SKM-1 (cell line): ENCODE measurements at regions not wholly inside any gene's neighbourhood (a gene's known extent, or its start where the extent isn't known, plus 50 kb on each side); places are given as distances from the start of the nearest gene placed in this dataset.
A peak's percentile ranks its signal among the peaks of the same experiment; 100 is the strongest.

Experiments used
- DNase-seq: peaks from one replicate; lab custom pipeline; 2025; ENCODE audit not compliant: unreplicated experiment; lab: John Stamatoyannopoulos, UW

DNA sequence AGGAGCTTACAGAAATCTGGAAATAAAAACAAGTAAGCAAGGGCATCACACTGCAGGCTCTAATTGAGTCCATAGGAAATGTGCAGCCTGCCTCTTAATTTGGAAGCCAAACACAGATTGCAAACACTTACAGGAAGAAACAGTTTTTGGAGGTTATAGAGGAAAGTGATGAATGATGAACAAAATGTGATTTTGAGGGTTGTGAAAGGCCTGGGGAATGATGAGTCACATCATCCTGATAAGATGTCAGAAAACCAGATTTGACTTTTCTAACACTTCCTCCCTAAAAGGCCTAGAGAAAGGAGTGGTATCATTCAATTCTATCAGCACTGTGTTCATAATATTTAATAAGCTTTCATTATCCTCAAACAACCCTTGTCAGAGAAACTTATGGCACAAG, 96.6 kb upstream of the POU2AF2 start:
- DNase-seq, result no peak

DNA sequence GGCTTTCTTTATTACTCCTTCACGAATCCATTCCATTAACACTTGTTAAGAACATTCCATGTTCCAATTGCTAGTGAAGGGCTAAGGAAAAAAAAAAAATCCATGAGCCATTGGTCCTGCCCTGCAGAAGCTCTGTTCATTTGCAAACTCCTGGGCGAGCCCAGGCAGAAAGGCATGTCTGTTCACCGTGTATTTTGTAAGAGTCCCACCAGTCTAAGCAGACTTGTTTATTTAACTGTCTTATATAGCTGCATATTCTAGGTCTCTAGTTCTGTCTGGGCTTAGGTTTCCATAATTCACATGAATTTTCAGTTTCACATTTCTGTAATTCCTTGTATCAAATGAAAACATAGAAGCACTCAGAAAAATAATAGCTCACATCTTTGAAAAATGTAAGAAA, 97.4 kb upstream of the POU2AF2 start:
- DNase-seq, result no peak

DNA sequence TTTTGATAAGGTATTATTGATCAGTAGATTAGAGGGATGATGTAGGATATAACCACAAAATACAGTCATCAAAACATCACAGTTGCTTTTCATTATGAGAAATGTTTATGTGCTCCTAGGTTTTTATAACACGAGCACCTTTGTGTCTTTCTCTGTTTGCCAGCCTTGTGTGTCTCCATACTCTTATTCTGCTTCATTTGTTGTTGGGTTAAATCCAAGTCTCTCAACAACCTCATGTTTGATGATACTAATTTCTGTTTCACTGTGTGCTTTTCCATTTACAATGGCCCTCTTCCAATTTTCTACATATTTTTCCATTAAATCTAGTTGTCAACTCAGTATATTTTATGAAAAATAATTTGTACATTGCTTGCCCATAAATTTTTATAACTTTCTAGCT, 107.7 kb upstream of the POU2AF2 start:
- no peak for DNase-seq

DNA sequence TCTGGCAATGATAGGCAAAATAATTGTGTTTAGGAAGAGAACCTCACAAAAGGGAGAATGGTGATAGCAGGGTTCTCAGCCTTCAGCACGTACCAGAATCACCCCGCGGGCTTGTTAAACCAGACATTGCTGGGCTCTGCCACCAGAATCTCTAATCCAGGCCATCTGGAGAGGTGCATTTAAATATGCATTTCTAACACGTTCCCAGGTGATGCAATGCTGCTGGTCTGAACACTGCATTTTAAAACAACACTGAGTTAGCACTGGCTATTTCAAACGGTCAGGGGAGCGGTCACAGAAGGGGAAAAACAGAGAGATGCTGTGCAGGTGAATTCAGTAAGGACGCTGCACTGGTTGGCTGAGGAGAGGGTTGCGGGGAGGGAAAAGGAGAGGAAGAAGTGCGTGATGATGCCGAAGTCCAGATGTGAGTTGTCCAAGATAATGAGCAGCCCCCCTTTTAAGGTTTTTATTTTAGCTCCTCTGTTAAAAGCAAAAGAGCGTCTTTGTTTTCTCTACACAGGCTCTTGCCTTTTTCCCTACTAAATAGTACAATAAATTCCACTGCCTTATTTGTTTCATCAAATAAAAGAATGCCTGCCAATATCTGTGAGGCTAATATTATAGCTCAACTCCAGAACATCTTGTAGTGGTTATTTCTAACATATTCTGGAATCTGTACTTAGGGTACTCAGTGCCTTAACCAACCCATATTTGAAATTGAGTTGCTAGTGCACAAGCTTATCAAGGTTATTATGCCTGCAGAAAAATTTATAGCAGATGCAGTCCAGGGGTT, 109.6 kb upstream of the POU2AF2 start:
- no peak for DNase-seq

DNA sequence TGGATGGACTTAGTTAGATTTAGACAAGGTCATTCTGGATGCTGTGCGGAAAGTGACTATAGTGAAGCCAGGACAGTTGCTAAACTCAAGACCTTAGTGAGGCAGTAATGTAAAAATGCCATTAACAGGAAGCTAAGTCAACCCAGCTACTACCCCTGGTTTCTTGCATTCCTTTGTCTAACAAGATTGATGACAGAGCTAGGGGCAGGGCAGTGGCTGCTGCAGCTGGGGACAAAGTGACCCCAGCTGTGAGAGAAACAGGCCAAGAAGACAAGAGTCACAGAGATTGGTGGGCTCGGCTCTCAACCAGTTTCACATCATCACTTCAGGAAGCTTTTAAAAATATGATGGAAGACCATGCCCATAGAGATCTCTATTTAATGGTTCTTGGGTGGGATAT, 110.4 kb upstream of the POU2AF2 start:
- no peak for DNase-seq

DNA sequence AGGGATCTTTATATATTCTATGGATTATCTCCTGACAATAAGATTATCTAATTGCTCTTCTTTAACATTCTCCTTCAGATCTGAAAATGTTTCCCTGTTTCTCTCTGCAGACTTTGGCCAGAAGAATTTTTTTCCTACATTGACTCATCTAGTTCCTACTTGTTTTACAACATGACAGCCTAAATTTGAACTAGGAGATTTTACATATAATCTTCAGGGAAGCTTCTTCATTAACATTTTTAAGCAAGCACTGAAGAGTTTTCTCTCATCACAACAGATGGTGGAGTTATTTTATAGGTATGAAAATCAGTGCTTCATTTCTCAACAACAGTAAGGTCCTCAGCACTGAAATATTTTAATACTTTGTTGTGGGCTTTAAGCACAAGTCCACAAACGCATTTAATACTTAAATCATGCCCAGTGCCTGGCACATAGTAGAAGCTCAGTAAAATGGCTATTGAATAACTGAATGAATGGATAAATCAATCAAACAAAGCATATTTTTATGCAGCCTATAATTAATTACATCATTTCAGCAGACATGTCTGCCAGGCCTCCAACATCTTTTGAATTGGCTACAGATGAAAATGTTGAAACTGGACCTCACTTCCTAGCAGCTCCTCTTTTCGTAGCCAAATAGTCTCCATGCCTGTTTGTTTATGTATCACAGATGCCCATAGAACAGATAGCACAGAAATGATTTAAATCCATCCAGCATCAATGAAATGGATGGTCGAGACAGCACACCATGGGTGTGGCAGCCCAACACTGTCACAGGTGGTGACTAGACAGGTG, 117.3 kb upstream of the POU2AF2 start:
- DNase-seq, result no peak

DNA sequence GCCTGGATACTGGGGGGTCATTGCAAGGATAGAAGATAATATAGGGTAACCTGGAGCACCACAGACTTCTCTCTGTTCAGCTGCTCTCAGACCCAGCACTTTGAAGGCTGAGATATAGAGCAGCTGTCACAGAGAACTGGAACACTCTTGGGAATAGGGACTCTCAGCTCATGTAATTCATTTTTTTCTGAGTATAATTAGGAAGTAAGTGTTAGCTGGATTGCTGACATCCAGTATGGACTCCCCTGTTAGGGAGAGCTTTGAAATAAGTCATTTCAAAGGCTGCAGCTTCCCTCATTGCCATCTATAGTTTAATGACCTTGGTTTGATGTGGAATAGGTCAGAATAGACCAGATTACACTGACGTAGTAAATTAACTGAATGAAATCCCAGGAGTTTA, 120.8 kb upstream of the POU2AF2 start:
- DNase-seq, result no peak

DNA sequence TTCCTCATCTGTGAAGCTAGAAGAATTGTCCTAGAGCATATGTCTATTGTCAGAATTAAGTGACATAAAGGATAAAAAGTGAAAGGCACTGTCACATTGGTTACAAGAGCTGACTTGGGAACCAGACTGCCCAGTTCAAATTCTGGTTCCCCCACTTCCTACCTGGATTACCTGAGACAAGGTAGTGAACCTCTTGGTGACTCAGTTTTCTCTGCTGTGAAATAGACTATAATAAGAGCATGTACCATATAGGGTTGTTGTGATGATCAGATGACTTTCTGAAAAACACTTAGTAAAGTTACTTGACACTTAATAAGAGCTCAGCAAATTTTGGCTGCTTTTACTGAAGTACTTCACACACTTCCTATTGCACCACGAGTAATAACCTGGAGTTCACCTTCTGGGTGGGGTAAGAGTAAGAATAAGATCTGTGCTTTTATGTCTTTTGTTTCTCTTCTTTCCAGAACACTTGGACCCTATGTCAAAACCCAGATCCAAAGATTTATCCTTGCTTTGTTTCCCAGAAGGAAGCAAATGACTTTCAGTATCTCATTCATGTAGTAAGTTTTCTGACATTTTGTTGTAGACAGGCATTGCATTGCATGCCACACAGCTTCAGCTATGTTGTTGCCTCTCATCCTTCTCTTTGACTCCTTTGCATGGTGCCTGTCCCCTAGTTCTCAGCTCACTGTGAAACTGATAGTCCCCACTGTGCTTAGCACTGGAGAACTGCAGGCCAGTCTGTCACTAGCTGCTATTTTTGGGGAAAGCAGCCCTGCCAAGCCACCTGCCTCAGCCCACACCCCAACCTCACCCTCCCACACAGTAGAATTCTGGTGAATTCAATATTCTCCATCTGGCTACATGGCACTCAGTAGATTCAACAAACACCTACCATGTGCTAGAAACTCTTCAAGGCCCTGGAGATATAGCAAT, 121.8 kb upstream of the POU2AF2 start:
- DNase-seq, result no peak

DNA sequence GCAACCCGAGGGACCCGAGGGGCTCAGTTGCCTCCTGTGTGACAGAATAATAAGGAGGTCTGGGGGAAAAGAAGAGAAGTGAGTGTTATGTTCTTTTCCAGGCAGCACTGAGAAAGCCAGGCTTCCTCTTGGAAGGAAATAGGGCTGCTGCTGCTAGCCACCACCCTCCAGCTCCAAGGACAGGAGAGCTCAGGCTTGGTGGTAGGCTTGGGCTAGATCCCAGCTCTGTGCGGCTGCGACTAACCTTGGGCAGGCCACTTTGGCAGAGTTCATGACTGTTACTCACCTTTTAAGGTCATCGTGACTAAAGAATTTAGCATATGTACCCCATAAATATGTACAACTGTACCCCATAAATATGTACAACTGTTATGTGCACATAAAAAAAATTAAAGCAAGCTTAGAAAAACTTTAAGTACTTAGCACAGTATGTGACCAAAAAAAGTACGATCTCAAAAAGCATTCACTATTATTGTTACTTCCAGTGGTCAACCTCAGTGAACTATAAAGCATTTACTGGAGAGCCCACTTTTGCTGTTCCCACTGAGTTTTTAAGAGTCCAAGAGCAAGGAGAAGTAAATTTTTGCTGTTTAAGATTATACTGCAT, 124.7 kb upstream of the POU2AF2 start:
- DNase-seq, result no peak

DNA sequence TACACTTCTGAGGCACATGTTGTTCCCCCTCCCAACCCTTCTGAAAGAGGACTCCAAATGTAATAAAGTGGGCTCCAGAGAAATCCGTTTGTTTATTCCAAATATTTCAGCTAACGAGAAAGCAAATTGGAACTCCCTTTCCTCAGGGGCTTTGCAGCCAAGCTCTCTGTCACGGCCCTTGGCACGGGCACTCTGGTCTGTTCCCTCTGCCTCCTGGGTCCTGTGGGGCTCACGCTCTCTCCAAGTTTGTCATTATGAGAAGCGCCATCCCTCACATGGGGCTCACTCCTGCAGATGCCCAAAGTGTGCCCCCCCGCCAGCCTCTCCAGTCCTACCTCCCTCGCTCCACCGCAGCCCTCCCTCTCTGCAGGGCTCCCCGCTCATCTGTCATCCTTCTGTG, 125.4 kb upstream of the POU2AF2 start:
- DNase-seq, result no peak

DNA sequence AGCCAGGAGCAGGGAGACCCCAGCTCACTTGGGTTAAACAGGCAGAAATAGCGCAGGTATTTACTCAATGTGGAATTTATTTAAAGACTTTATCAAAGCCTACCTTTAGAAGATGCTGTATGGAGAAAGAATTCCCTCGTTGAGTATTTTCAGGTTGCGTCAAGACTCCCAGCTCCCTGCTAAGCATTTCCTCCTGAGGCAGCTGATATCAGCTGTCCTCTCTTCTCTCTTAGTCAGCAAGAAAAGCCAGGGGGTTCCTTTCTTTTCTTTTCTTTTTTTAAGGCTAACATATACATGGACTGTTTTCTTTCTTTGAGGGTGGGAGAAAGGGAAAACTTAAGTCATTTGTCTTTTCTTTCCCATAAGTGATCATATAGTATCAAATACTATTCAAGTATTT, 125.8 kb upstream of the POU2AF2 start:
- no peak for DNase-seq

DNA sequence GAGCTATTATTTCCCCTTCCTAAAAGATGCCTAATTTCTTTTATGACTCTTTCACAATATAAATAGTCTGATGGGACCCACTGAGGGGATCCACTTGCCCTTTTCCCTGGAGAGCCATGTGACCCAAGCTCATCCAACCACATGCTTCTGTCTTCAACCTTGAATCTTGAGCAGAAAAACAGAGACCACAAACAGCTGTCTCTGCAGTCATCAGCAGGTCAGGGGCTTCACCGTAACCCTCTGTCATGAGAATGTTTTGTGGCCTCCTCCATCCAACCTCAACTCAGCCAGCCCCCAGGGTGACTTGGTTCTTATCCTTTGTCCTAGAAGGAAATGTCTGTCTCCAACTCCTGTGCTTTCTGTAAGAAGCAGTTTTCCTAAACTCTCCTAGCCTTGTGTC, 129.6 kb upstream of the POU2AF2 start:
- no peak for DNase-seq

DNA sequence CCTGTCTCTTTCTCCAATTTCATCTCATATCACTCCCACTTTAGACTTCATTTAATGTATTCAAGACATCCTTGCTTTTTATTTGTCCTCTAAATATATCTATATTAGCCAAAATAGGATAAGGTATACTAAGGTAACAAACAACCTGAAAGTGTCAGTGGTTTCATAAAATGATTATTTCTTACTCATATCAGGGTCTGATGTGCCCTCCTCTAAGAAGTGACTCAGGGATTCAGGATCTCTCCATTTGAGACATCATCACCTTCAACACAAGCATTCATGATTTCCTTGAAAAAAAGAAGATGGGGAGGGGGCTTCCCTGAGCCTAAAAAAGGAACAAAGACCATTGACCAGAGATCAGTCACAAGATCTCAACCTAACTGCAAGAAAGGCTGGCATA, 131.4 kb upstream of the POU2AF2 start:
- DNase-seq, result no peak

DNA sequence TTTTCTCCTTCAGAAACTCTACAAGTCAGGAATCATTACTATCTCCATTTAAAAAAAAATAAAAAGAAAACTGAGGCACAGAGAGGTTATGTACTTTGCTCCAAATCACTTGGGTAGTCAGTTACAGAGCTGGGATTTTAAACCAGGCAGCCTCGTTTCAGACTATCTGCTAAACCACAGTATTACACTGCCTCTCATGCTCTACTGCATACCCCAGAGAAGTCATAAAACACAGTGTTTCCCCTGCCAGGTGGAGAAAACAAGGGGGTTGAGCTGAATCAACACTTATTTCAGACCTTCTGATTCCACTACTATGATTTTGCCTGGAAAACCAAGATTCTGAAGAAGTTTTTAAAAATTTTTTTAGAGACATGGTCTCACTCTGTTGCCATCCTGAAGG, 132.9 kb upstream of the POU2AF2 start:
- DNase-seq, result no peak

DNA sequence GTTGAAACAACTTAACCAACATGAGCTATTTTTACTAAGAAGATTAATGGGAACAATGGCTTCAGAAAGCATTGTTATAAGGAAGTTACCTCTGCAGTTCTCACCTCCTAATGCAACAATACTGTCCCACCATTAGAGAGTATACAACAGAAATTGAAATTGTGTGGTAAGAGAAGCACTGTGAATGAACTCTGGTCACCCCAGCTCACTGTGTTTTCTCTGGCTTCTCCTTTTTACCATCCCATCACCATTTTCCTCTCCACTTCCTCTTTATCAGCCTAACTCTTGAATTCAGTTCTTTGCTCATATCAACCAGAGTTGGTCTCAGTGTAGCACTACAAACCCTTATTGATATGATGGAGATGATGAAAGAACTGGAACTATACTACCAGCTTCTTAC, 138.0 kb upstream of the POU2AF2 start:
- peak; percentile 81 for DNase-seq

DNA sequence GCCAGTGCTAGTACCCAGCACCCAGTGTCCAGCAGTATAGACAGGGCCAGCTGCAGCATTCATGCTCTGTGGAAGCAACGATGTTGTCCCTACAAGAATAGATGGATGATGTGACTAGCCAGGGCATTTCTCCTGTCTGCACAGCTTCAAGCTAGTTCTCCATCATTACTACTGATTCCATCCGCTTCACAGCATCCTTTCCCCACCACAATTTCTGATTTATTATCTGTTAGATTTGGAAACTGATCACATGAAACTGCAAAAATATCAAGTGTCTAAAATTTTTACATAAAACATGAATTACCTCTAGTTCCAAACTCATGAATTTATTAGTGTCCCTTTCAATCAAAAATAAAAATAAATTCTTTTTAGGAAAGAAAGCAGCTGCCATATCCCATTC, 138.9 kb upstream of the POU2AF2 start:
- no peak for DNase-seq

DNA sequence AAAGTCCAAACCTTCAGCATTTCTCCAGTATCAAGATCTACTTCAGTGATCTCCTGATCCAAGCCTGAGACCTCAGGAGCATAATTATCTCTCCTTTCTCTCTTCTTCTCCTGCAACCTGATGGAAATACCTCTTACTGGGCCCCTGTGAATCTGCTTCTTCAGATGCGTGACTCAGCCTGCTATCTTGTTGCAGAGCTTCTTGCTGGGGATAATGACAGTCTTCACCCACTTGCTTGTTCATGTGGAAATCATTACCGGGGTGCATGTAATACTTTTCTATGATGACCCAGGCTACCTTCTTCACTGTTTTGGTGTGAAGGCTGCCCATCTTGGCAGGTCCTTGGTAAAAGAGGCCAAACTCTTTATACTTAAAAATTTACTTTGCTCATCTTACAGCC, 140.0 kb upstream of the POU2AF2 start:
- no peak for DNase-seq

DNA sequence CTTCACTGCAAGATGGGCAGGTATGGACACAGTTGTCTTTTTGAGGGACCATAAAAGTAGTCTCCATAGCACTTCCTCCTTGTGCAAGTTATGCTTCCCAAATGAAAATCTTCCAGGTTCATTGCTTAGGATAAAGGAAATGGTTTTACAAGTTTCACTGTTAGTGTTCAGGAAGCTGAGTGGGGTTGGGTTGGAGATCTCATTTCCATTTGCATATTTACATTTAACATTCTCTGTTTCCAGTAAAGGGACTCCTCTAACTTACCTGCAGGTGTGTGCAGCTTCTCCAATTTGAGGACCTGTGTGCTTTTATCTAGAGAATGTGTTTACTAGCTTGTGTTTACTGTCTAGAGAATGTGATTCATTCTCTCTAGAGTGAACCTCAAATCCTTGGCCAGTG, 141.3 kb upstream of the POU2AF2 start:
- DNase-seq, result no peak

DNA sequence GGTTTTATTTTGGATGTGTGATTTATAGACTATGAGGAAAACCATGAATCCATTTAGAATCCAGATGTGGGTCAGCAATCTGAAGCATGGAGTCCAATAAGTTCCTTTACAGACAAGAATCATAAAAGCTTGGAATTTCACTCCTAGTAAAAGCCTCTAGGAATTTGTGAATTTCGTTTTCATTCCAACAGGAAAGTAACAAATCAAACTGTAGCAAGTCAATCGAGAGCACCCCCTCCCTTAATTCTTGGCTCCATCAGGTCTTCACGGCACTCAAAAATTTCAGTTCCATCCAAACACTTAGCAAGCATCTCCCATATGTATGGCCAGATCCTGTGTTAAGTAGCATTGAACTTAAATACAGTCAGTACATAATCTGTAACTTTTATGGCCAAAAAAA, 143.6 kb upstream of the POU2AF2 start:
- DNase-seq, result no peak

DNA sequence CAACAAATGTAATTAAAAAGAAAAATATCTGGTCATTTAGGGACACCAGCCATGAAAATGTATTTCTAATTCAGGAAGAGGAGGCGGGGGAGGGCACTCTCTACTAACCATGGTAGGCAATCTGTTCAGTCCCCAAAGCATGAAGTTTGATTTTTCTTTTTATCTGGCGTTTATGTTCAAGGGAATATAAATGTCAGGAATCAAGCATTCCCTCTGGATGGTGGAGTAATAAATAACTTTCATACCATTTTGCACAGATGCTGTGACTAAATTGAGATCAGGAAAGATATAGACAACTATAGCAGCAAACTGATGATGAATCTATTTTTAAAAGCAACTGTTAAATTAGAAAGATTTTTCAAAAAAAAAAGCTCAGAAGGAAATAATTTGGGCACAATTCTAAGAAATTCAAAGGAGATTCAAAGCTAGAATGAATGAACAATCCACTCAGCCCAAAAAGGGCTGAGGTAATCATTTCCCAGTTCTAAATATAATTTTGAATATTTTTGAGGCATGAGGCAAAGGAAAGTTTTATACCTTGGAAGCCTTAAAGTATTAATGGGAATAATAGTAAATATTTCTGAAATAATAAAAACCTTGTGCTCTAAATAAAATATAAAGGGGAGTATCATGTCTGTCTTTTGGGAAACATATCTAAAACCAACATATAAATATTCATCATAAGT, 146.4 kb upstream of the POU2AF2 start:
- no peak for DNase-seq

DNA sequence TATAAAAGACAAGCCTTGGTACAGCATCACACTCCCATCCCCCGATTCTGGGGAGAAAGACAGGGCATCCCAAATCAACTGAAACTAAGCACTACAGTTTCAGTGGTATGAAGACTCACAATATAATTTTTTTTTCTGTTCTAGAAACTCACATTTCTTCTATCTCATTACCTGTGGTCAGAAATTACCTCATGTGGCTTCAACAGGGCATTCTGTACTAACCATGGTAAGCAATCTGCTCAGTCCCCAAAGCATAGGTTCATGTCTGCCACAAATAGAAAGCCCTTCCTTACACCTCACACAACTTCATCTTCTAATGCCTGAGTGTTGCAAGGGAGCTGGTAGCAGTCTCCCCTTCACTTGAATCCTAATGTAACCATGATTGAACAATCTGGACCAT, 147.4 kb upstream of the POU2AF2 start:
- no peak for DNase-seq
